Endothelial cell of umbilical vein (primary cell): ENCODE measurements at regions not wholly inside any gene's neighbourhood (a gene's known extent, or its start where the extent isn't known, plus 50 kb on each side); places are given as distances from the start of the nearest gene placed in this dataset.

ENCODE experiments used
- BruUV-seq: library from RNA; stranded (reverse); fragments of 400-500 nt; replicated peaks from 2 replicates; lab custom pipeline; 2021; lab: Mats Ljungman, UMichigan
- CTCF ChIA-PET: fragments of 300-600, 350-600 bp; sonication (Branson Sonifier 250); formaldehyde crosslinking; loops from one replicate; lab custom pipeline; 2021; ENCODE audit warnings: antibody characterized with exemption, inconsistent platforms; lab: Charles Lee
- POLR2A ChIA-PET: fragments of 300-600, 350-600 bp; sonication (Branson Sonifier 250); formaldehyde crosslinking; loops from one replicate; lab custom pipeline; 2021; ENCODE audit warnings: antibody characterized with exemption, inconsistent platforms; lab: Charles Lee
- DNase-seq: peaks from one replicate; pipeline ENCODE4 v3.0.0-alpha.2; 2011; ENCODE audit warnings: low read depth, low spot score
- FAIRE-seq: peaks from 2 replicates; lab custom pipeline; 2011; peaks lifted over from hg19 to GRCh38; lab: Jason Lieb, UNC
- H2AFZ ChIP-seq: 2 replicates; pipeline ENCODE4 v1.6.0; 2012; ENCODE audit warnings: low read depth, low read length, control low read depth, inconsistent platforms
- H3K27ac ChIP-seq: 2 replicates; pipeline ENCODE4 v1.5.1; 2011; ENCODE audit warnings: low read depth, mild to moderate bottlenecking, control low read depth, low read length, moderate library complexity; ENCODE audit not compliant: insufficient read depth
- H3K27me3 ChIP-seq, 2 experiments: 2 replicates each; pipeline versions ENCODE4 v1.6.0 to v1.6.1; 2011; ENCODE audit warnings: low read length in 2 of 2, mixed read lengths in 1 of 2; ENCODE audit not compliant: control insufficient read depth in 2 of 2, insufficient read depth in 2 of 2
- H3K36me3 ChIP-seq, 2 experiments: 2 replicates in 1 of 2; 3 replicates in 1 of 2; pipeline ENCODE4 v1.5.1; 2011; ENCODE audit warnings: low read length in 2 of 2, mild to moderate bottlenecking in 1 of 2, moderate library complexity in 1 of 2; ENCODE audit not compliant: control insufficient read depth in 2 of 2, insufficient read depth in 2 of 2; ENCODE audit errors: extremely low read depth in 1 of 2
- H3K4me1 ChIP-seq: 3 replicates; pipeline ENCODE4 v1.5.1; 2011; ENCODE audit warnings: mild to moderate bottlenecking, low read length; ENCODE audit not compliant: control insufficient read depth, insufficient read depth; ENCODE audit errors: extremely low read depth
- H3K4me2 ChIP-seq: 2 replicates; pipeline ENCODE4 v1.6.1; 2011; ENCODE audit warnings: low read length, control low read depth, mixed read lengths; ENCODE audit not compliant: insufficient read depth
- H3K4me3 ChIP-seq, 3 experiments: fragments of 200-600 bp in 1 of 3; sonication (generic), shearing (Covaris generic) in 1 of 3; replicated peaks in 1 of 3; 2 replicates each; pipeline ENCODE4 v1.5.1; 2011 to 2016; ENCODE audit warnings: control low read depth in 3 of 3, low read length in 3 of 3, mild to moderate bottlenecking in 2 of 3, inconsistent platforms in 1 of 3, low read depth in 1 of 3, moderate library complexity in 1 of 3; ENCODE audit not compliant: insufficient read depth in 1 of 3
- H3K79me2 ChIP-seq: 2 replicates; pipeline ENCODE4 v1.6.0; 2012; ENCODE audit warnings: low read length, inconsistent platforms; ENCODE audit not compliant: control insufficient read depth, insufficient read depth
- H3K9ac ChIP-seq: replicated peaks from 2 replicates; pipeline ENCODE3; 2011; ENCODE audit warnings: low read length, control low read depth; ENCODE audit not compliant: insufficient read depth; ENCODE audit errors: extremely low read depth
- H3K9me1 ChIP-seq: replicated peaks from 3 replicates; pipeline ENCODE4 v1.6.0; 2011; ENCODE audit warnings: mild to moderate bottlenecking, low read length; ENCODE audit not compliant: control insufficient read depth, insufficient read depth; ENCODE audit errors: extremely low read depth
- H3K9me3 ChIP-seq: replicated peaks from 2 replicates; pipeline ENCODE4 v1.5.1; 2012; ENCODE audit warnings: low read length, inconsistent platforms; ENCODE audit not compliant: control insufficient read depth, insufficient read depth
- H4K20me1 ChIP-seq: replicated peaks from 2 replicates; pipeline ENCODE3; 2011; ENCODE audit warnings: mild to moderate bottlenecking, low read length; ENCODE audit not compliant: control insufficient read depth, insufficient read depth; ENCODE audit errors: extremely low read depth
- EZH2 ChIP-seq: IDR thresholded peaks from 2 replicates; pipeline ENCODE4 v1.6.1; 2012; ENCODE audit warnings: borderline replicate concordance, low read depth, mild to moderate bottlenecking, moderate library complexity, low read length, inconsistent platforms; ENCODE audit not compliant: severe bottlenecking
- FOS ChIP-seq: IDR thresholded peaks from 2 replicates; pipeline ENCODE4 v1.6.1; 2011; ENCODE audit warnings: mild to moderate bottlenecking, low read length, moderate library complexity, borderline replicate concordance; ENCODE audit not compliant: insufficient read depth
- GATA2 ChIP-seq: IDR thresholded peaks from 2 replicates; pipeline ENCODE4 v1.7.0; 2011; ENCODE audit warnings: low read depth, mild to moderate bottlenecking, moderate library complexity, mixed read lengths, low read length; ENCODE audit not compliant: insufficient read length, insufficient read depth
- JUN ChIP-seq: IDR thresholded peaks from 2 replicates; pipeline ENCODE4 v1.6.1; 2011; ENCODE audit warnings: borderline replicate concordance, low read depth; ENCODE audit not compliant: insufficient read length, insufficient read depth
- MYC ChIP-seq: IDR thresholded peaks from one replicate; pipeline ENCODE4 v1.6.1; 2011; ENCODE audit warnings: mild to moderate bottlenecking, low read depth, low read length
- POLR2A ChIP-seq: IDR thresholded peaks from 2 replicates; pipeline ENCODE4 v1.6.1; 2012; ENCODE audit warnings: low read depth, mild to moderate bottlenecking, control low read depth, low read length
- POLR2AphosphoS5 ChIP-seq: IDR thresholded peaks from 2 replicates; pipeline ENCODE4 v1.6.1; 2012; ENCODE audit warnings: low read depth, mild to moderate bottlenecking, control low read depth, low read length, moderate library complexity; ENCODE audit not compliant: insufficient read depth
- dilution Hi-C: fragments of 300-500 bp; cut with MboI; formaldehyde crosslinking; loops from one replicate; pipeline ENCODE4 v1.15.0; 2019; ENCODE audit warnings: low sequenced_read_pairs; ENCODE audit not compliant: extremely low pct_ligation_motif_present
- intact Hi-C: fragments of 100-400 bp; cut with micrococcal nuclease; formaldehyde crosslinking; loops from one replicate; pipeline ENCODE4 v1.10.0; 2022
- TF ChIP-seq, protein P1 (sequence below): IDR thresholded peaks from 2 replicates; pipeline ENCODE4 v1.6.1; 2011; ENCODE audit not compliant: insufficient read depth, insufficient read length
- TF ChIP-seq, protein P2 (sequence below), 2 donors: IDR thresholded peaks; 1 replicate in 1 of 2; 2 replicates in 1 of 2; pipeline ENCODE4 v1.5.1; 2011; ENCODE audit warnings: low read length in 2 of 2, mild to moderate bottlenecking in 2 of 2, moderate library complexity in 2 of 2, control low read depth in 1 of 2, inconsistent platforms in 1 of 2, low read depth in 1 of 2; ENCODE audit not compliant: insufficient read depth in 1 of 2; ENCODE audit errors: extremely low read depth in 1 of 2

DNA sequence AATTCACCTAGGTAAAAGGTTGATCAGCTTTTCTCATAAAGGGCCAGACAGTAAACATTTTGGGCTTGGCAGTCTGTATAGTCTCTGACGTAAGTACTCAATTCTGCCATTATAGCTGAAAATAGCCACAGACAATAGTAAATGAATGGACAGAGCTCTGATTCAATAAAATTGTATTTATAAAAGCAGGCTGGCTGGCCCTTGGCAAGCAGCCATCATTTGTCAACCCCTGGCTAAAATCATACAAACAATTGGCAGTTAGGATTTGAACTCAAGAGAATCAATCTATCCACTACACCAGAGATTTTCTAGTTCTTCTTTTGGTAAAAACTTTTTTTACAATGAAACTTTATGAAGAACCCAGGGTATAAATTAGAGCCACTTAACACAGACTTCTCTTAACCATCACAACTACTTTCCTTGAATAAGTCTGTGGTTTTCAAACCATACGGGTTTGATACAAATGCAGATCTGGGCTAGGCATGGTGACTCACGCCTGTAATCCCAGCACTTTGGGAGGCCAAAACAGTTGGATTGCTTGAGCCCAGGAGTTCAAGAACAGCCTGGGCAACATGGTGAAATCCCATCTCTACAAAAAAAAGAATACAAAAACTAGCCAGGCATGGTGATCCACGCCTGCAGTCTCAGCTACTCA is 124.5 kb downstream of the SLC16A9 start:
- Histone ChIP-seq H3K9me3 (no peaks in the 10 kb centered on the region), H2AFZ (no peak overlapping the region), H3K4me2 (no peak overlapping the region), H3K27me3 (no peaks in the 10 kb centered on the region), H4K20me1 (no peaks in the 10 kb centered on the region), H3K4me3 (no peak overlapping the region), H3K36me3 (no peaks in the 10 kb centered on the region), H3K4me1 (no peaks in the 10 kb centered on the region), H3K79me2 (no peaks in the 10 kb centered on the region), H3K9me1 (no peaks in the 10 kb centered on the region), H3K27ac (no peak overlapping the region), H3K9ac (no peak overlapping the region)
- CTCF ChIA-PET, result no interaction called here
- POLR2A ChIA-PET, result no interaction called here
- DNase-seq (peak; percentile 48), FAIRE-seq (no peak)
- TF ChIP-seq, protein P1, sequence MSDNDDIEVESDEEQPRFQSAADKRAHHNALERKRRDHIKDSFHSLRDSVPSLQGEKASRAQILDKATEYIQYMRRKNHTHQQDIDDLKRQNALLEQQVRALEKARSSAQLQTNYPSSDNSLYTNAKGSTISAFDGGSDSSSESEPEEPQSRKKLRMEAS, result no peak
- no peak for TF ChIP-seq MYC
- TF ChIP-seq POLR2A, result no peak
- no peak for TF ChIP-seq FOS
- TF ChIP-seq POLR2AphosphoS5, result no peak
- TF ChIP-seq JUN, result no peak
- TF ChIP-seq, protein P2, sequence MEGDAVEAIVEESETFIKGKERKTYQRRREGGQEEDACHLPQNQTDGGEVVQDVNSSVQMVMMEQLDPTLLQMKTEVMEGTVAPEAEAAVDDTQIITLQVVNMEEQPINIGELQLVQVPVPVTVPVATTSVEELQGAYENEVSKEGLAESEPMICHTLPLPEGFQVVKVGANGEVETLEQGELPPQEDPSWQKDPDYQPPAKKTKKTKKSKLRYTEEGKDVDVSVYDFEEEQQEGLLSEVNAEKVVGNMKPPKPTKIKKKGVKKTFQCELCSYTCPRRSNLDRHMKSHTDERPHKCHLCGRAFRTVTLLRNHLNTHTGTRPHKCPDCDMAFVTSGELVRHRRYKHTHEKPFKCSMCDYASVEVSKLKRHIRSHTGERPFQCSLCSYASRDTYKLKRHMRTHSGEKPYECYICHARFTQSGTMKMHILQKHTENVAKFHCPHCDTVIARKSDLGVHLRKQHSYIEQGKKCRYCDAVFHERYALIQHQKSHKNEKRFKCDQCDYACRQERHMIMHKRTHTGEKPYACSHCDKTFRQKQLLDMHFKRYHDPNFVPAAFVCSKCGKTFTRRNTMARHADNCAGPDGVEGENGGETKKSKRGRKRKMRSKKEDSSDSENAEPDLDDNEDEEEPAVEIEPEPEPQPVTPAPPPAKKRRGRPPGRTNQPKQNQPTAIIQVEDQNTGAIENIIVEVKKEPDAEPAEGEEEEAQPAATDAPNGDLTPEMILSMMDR (IDR thresholded peaks at IDR 0.05; ENCODE audit: extremely low read depth in 1 of 2, insufficient read depth in 1 of 2, low read depth in 1 of 2, low read length in 2 of 2), result no peak
- no peak for TF ChIP-seq GATA2
- no peak for TF ChIP-seq EZH2
- dilution Hi-C loops (no loop called here), intact Hi-C loops (loop anchor here (1.0 to 5.0 kb wide), 2 partner anchors 38 to 222 kb away; no protein-coding TSS in a partner anchor)
- BruUV-seq, result no TSS peak
